Pulmonary artery endothelial cell (primary cell): ENCODE measurements at regions not wholly inside any gene's neighbourhood (a gene's known extent, or its start where the extent isn't known, plus 50 kb on each side); places are given as distances from the start of the nearest gene placed in this dataset.
"Not testable (repeated sequence)": the region's sequence is repeated elsewhere in the genome, so short reads cannot be mapped to it uniquely, and the experiment has no call there.

Experiments used
- DNase-seq: peaks from one replicate; pipeline ENCODE4 v3.0.0-alpha.2; 2011; ENCODE audit warnings: low read depth, low spot score

GRCh38 chr20:4635781-4636180 is 50.5 kb upstream of the PRNP start:
- no peak for DNase-seq

DNA sequence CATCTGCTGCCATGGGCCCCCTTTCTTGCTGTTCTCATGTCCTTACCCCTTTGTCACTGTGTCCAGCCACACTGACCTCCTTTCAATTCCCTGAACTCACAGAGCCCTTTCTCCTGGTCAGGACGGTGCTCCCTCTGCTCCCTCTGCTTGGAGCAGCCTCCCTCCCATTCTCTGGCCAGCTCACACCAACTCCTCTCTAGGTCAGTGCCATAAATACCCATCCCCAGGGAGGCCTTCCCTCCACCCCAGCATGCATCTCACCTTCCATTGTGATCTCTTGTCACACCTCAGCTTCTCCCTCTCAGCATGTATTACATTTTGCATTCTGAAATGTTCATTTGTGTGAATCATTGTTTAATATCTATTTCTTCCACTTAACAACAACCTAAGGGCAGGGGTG is 50.9 kb upstream of the PRNP start:
- no peak for DNase-seq

GRCh38 chr20:4633780-4634179 is 52.5 kb upstream of the PRNP start:
- peak; percentile 93 for DNase-seq

- no peak for DNase-seq
Measured at GRCh38 chr20:4633379-4633778, 52.9 kb upstream of the PRNP start.

DNA sequence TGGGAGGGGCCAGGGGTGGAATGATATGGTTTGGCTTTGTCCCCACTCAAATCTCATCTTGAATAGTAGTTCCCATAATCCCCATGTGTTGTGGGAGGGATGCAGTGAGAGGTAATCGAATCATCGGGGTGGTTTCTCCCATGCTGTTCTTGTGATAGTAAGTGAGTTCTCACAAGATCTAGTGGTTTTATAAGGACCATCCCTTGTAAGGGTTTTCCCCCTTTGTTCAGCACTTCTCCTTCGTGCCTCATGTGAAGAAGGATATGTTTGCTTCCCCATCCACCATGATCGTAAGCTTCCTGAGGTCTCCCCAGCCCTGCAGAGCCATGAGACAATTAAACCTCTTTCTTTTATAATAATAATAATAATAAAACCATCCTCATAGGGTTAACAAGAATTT is 53.4 kb upstream of the PRNP start:
- DNase-seq, result no peak

GRCh38 chr20:4626228-4626627 is 60.0 kb upstream of the PRNP start:
- peak; percentile 53 for DNase-seq

- DNase-seq, result no peak
Measured at GRCh38 chr20:4625687-4626086, 60.6 kb upstream of the PRNP start.

GRCh38 chr20:4624675-4625336 is 61.5 kb upstream of the PRNP start:
- DNase-seq, result not testable (repeated sequence)

DNA sequence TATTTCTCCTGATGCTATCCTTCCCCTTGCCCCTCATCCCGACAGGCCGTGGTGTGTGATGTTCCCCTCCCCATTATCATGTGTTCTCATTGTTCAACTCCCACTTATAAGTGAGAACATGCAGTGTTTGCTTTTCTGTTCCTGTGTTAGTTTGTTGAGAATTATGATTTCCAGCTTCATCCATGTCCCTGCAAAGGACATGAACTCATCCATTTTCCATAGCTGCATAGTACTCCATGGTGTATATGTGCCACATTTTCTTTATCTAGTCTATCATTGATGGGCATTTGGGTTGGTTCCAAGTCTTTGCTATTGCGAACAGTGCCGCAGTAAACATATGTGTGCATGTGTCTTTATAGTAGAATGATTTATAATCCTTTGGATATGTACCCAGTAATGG is 67.1 kb upstream of the PRNP start:
- not testable (repeated sequence) for DNase-seq

DNA sequence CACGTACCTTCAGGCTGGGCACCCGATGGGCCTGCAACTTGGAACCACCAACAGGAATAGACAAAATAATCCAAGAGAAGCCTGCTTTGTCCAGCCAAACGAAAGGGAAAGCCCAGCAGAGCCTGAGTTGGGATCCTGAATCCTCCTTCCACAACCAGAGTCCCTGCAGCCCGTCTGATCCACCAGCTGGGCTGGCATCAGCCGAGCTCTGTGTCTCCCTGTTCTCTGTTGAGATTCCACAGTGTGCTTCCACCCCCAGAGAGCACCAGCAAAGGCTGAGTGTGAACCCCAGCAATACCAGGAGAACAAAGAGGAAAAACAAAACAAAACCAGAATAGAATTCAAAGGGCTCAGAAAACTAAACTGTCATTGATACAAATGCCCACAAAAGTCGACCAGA is 68.8 kb upstream of the PRNP start:
- no peak for DNase-seq

DNA sequence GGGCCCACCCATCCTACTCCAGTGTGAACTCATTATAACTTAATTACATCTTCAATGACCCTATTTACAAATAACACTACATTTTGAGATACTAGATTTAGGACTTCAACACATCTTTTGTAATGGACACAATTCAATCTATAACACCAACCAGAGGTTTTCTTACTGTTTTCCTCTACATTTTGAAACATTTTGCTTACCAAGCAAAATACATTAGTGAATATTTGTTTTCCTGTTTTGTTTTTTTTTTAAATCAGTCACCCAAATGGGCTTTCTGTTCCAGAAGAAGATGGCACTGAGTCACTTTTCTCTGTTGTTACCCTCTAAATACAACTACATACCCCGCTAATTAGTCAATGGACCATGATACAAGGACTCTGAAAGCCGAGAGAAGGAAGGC is 69.2 kb upstream of the PRNP start:
- no peak for DNase-seq

DNA sequence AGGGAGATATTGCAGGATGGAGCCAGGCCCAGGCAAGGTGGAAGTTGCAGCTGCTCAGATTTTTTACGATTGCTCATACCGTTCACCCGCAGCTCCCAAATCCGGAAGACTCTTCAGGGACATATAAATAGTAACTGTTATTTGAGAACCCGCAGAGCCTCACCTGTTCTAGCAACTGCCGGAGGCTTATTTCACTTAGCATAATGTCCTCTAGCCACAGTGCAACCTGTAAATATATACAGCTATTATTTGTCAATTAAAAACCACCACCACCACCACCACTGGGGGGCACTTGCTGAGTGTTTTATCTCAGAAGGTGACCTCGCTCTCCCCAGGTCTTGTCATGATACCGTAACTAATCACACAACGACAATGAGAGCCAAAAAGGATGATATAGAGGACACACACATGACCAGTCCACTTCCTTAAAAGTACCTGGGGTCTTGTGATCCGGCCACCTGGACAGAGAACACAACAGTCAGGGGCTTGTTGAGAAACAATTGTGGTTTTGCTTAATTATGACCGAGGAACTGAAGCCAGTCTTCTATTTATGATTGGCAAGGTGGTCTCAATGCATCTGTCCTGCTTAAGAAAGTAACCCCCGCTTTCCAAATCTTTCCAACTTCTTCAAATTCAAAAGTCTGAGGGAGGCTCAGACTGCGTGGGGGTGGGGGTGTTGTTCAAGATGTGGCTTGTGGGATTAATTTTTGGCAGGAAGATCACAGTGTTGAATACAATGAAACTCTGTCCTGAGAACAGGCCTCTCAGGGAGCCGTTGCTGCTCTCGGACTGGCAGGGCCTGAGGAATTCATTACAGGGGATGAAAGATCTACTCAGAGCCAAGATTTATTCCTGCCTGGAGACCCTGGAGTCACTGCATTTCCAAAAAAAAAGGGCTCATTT is 72.3 kb upstream of the PRNP start:
- DNase-seq, result peak; percentile 37

DNA sequence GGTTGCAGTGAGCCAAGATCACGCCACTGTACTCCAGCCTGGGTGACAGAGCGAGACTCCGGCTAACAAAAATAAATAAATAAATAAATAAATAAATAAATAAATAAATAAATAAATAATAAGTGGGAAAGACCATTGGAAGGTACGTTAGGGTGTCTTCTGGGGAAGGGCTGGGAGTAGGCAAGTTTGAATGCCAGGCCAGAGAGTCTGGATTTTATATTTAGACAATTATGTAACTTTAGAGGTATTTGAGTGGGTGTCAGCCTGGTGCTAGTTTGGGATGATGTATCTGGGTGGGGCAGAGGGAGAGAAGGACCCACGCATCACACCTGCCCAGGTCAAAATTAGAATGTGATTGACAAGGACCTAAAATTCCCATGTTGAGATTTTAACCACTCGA is 73.1 kb upstream of the PRNP start:
- no peak for DNase-seq

DNA sequence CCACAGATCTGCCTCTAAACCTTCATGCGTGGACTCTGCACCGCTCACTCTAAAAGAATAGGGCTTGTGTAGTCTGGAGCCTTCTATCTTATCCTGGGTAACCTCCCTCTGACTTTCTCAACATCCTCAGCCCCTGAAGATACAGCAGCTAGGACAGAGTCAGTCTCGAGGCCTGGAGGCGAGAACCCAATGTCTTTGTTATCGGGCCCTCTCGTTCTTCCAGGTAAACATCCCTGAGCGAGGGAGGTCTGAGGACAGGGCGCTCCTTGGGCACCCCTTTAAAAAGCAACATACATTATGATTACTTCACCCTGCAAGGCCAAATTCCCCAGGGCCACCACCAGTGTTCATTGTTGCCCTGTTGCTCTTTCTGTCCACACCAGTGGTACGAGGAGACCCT is 75.4 kb upstream of the PRNP start:
- no peak for DNase-seq

DNA sequence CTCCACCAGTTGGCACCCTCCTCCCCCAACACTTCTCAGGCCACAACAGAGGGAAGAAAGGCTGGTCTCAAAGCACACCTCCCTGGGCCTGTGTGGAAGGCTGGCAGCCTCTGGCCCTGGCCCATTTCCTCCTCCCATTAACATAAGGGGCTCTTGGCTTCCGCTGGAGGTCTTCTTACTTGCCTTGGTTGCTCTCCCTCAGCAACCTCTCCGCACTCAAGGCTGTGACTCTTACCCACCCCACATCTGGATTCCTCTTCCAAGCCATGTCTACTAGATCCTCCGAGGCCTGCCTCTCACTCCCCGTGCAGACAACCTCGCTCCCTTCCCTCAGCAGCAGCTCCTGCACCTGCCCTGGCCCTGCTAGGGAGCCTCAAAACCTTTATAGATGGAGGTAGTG is 76.7 kb upstream of the PRNP start:
- no peak for DNase-seq

DNA sequence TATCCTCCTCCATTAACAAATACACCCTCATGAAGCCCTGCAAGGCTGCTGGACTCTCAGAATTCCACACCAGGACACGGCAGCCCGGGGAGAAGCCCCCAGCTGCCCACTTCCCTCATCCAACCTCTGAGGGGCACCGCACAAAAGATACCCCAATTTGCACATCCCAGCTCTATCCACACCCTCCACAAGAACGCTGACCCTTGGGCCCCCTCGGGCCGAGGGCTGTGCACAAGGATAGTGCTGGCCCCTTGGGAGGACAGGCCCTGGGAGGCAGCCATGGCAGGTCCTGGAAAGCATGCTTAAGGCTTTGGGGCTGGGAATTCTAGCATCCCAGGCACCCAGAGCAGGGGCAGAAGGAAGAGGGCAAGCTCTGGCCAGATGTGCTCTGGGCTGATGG is 77.4 kb upstream of the PRNP start:
- no peak for DNase-seq

DNA sequence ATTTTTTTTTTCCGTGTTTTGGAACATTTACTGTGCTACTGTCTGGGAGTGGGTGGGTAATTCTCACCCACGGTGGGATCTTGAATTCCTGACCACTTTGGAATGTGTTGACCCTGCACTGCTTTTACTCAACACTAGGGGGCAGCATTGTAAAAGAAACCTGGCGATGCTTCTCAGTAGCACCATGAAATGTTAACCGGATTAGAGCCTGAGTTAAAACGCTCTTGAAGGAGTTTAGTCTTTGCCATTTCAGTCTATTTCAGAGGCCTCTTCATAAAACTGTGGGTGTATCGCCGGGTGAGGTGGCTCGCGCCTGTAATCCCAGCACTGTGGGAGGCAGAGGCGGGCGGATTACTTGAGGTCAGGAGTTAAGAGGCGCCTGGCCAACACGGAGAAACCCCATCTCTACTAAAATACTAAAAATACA is 79.0 kb upstream of the PRNP start:
- peak; percentile 20 for DNase-seq

DNA sequence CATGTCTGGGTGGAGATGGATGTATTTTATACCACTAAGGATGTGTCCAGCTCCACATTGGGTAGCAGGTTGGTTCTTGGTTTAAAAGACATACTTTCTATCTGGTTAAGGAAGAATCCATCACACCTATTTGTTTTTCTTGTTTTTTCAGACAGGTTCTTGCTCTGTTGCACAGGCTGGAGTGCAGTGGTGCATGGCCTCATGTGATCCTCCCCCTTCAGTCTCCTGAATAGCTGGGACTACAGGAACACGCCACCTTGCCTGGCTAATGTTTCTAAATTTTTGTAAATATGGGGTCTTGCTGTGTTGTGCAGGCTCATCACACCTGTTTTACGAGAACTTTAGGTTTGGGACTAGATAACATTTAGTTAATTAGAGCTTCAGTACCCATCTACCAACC is 80.2 kb upstream of the PRNP start:
- DNase-seq, result no peak

DNA sequence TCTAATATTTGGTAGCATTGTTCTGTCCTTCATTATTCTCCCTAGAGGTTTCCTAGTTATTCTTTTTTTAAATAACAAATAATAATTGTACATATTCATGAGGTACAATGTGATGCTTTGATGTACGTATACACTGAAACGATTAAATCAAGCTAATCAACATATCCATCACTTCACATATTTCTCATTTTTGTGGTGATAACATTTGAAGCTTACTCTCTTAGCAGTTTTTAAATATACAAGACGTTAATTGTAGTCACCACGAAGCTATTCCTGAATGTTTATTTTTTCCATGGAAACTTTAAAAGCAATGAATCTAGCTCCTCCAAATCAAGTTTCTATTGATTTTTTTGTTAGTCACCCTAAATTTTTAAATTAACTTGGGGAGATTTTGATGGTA is 81.1 kb upstream of the PRNP start:
- no peak for DNase-seq

DNA sequence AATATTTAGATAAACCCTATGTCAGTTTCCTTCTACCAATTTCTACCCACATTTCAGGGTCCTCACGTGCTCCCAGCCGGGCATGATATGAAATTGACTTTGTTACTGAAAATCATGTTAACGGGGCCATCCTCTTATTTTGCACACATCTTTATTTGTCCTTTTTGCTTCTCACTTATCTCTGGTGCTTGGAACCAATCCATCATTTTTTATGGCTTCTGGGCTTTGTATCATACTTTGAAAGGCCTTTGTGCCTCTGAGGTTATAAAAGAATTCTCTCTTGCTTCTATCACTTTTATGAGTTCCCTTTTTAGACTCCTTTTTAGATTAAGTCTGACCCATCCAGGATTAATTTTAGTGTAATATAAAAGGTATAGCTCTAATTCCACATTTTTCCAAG is 81.7 kb upstream of the PRNP start:
- DNase-seq, result no peak

DNA sequence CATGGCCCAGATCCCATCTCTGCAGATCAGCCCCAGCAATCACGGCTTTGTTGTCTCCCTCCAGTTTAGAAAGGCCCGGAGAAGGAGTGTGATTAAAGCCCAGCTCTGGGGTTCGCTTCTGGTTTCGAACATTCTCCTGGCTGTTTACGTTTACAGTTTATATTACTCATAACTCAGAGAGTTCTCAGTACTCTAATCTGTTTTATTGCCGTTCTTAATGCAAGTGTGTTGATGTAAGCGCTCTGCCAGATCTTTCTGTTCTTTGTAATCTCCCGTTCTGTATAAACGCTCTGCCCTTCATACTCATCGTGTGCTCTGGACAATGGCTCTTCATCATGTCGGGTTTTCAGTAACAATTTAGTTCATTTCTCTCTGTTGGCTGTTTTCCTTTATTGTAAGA is 82.5 kb upstream of the PRNP start:
- no peak for DNase-seq

GRCh38 chr20:4602297-4602631 is 84.0 kb upstream of the PRNP start:
- no peak for DNase-seq

DNA sequence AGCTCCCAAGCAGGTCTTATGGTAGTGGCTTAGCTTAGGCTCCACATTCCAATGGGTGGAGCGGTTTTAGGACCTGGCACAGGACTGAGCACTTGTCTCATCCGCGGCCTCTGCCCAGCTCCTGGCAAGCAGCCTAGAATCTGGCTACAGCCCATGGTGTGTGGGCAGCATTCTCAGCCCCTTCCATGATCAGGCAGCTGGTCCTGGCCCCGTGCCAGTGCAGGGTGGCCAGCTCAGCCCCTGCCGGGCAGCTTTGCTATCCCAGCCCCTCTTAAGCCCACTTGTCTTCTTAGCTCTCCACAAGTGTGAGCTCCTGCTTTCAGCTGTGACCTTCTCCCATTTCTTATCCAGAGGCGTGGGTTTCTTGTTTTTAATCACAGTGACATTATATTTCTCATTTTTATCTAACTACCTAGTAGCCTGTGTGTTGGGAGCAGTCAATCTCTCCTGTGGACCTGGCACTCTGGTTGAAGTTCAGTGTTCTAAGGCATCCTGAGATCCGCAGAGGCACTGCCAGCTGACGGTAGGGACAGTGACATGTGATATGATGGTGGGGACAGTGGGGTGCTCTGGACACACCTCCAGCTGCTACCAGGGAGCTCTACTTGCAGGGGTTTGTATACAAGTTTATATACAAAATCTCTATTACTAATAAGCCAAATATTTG is 84.5 kb upstream of the PRNP start:
- no peak for DNase-seq
